Gastroesophageal sphincter (tissue), 3 donors: ENCODE measurements at regions not wholly inside any gene's neighbourhood (a gene's known extent, or its start where the extent isn't known, plus 50 kb on each side); places are given as distances from the start of the nearest gene placed in this dataset.

Source experiments
- POLR2A ChIP-seq, 2 donors: fragments of 450-650 bp; IDR thresholded peaks; one replicate each; pipeline ENCODE4 v1.6.1; 2017; ENCODE audit warnings: antibody characterized with exemption in 2 of 2, mild to moderate bottlenecking in 2 of 2, moderate library complexity in 1 of 2
- POLR2AphosphoS5 ChIP-seq: sonication (generic); formaldehyde crosslinking; IDR thresholded peaks from one replicate; pipeline ENCODE4 v1.6.1; 2017; ENCODE audit warnings: antibody characterized with exemption
- TF ChIP-seq, protein P1 (sequence below), 4 experiments: fragments of 200-600 bp in 2 of 4; fragments of 450-650 bp in 2 of 4; sonication (generic) in 1 of 4; IDR thresholded peaks; one replicate each; pipeline ENCODE4 v1.5.1; 2017 to 2019; ENCODE audit warnings: antibody characterized with exemption in 4 of 4, mild to moderate bottlenecking in 2 of 4, moderate library complexity in 2 of 4

DNA sequence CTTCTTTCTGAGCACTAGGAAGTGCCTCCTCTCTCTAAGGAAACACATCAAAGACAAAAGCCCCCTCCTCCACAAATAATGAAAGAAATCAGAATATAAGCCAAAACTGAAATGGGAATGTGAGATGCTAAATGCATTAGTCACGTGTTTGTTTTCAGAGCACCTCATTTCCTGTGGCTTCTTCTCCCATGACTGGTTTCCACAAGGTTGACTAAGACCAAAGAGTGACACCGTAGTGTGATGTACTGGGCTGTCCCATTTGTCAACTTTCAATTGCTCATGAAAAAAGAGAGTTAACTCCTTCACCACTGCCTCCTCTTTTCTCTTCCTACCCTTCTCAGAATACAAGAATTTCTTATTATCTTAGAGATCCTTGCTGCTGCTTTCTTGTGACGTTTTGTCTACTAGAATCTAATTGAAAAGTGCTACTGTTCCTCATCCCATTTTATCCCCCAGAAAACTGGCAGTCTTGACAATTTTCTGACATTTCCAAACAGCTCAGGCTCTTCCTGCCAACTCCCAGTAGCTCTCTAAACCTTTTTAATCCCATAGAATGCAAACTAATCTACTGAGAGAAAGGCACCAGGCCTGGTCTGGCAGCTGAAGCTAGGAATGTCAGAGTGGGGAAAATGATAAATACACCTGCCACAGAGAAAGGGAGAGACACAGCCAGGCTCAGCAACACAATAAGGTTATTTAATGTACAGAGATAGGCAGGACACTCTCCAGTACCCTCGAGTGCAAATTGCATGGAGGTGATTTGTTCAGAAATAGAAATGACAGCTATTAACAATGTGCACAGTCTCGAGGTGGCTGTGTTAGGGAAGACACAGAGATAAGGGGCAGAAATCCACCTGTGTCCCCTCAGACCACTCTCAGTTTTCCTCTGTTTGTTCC, 671.7 kb upstream of the NRSN1 start:
- TF ChIP-seq, protein P1, sequence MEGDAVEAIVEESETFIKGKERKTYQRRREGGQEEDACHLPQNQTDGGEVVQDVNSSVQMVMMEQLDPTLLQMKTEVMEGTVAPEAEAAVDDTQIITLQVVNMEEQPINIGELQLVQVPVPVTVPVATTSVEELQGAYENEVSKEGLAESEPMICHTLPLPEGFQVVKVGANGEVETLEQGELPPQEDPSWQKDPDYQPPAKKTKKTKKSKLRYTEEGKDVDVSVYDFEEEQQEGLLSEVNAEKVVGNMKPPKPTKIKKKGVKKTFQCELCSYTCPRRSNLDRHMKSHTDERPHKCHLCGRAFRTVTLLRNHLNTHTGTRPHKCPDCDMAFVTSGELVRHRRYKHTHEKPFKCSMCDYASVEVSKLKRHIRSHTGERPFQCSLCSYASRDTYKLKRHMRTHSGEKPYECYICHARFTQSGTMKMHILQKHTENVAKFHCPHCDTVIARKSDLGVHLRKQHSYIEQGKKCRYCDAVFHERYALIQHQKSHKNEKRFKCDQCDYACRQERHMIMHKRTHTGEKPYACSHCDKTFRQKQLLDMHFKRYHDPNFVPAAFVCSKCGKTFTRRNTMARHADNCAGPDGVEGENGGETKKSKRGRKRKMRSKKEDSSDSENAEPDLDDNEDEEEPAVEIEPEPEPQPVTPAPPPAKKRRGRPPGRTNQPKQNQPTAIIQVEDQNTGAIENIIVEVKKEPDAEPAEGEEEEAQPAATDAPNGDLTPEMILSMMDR (IDR thresholded peaks at IDR 0.05), result no peak
- TF ChIP-seq POLR2A (IDR thresholded peaks at IDR 0.05) (no peak), POLR2AphosphoS5 (no peak)
